Fibroblast of skin of right biceps (primary cell): ENCODE measurements at regions not wholly inside any gene's neighbourhood (a gene's known extent, or its start where the extent isn't known, plus 50 kb on each side); places are given as distances from the start of the nearest gene placed in this dataset.

Experiments
- DNase-seq: peaks from one replicate; pipeline ENCODE4 v3.0.0-alpha.2; 2013

GRCh38 chr1:219993554-219994433 lies 52.5 kb downstream of the EPRS1 start:
- no peak for DNase-seq

- no peak for DNase-seq
Observed at GRCh38 chr1:219991919-219992318, 54.4 kb downstream of the EPRS1 start.

GRCh38 chr1:219991511-219991810 lies 54.8 kb downstream of the EPRS1 start:
- no peak for DNase-seq

GRCh38 chr1:219990782-219991510 lies 55.4 kb downstream of the EPRS1 start:
- peak; percentile 47 for DNase-seq

GRCh38 chr1:219989766-219990165 lies 56.5 kb downstream of the EPRS1 start:
- no peak for DNase-seq

GRCh38 chr1:219988818-219989217 lies 57.5 kb downstream of the EPRS1 start:
- no peak for DNase-seq

- DNase-seq = no peak
Observed at GRCh38 chr1:219988387-219988786, 57.9 kb downstream of the EPRS1 start.

- DNase-seq = no peak
Observed at GRCh38 chr1:219987325-219987724, 59.0 kb upstream of the SLC30A10 start.

- no peak for DNase-seq
Observed at GRCh38 chr1:219985169-219985568, 56.8 kb upstream of the SLC30A10 start.
